Sigmoid colon (tissue), 6 donors: ENCODE measurements at regions not wholly inside any gene's neighbourhood (a gene's known extent, or its start where the extent isn't known, plus 50 kb on each side); places are given as distances from the start of the nearest gene placed in this dataset.

Source experiments
- DNase-seq: peaks from one replicate; pipeline ENCODE4 v3.0.0-alpha.2; 2019
- H3K27ac ChIP-seq, 4 donors: fragments of 200-600 bp; sonication (generic); one replicate each; pipeline ENCODE4 v1.5.1; 2016 to 2019; ENCODE audit warnings: mild to moderate bottlenecking in 1 of 4
- H3K27me3 ChIP-seq, 3 donors: fragments of 200-600 bp; sonication (generic); one replicate each; pipeline ENCODE4 v1.5.1; 2019; ENCODE audit warnings: mild to moderate bottlenecking in 1 of 3
- H3K36me3 ChIP-seq, 4 donors: fragments of 200-600 bp; sonication (generic); one replicate each; pipeline ENCODE4 v1.5.1; 2016 to 2019
- H3K4me1 ChIP-seq, 4 donors: fragments of 200-600 bp; sonication (generic); one replicate each; pipeline ENCODE4 v1.5.1; 2017 to 2019
- H3K4me3 ChIP-seq, 4 donors: fragments of 200-600 bp; sonication (generic); one replicate each; pipeline ENCODE4 v1.5.1; 2017 to 2019; ENCODE audit warnings: mild to moderate bottlenecking in 2 of 4, moderate library complexity in 1 of 4
- H3K9me3 ChIP-seq, 4 donors: fragments of 200-600 bp in 3 of 4; sonication (generic) in 3 of 4; one replicate each; pipeline versions ENCODE4 v1.5.1 to v1.6.1; 2013 to 2019
- CTCF ChIP-seq, 4 experiments: fragments of 450-650 bp in 3 of 4; fragments of 200-600 bp in 1 of 4; IDR thresholded peaks; one replicate each; pipeline ENCODE4 v1.5.1; 2016 to 2019; ENCODE audit warnings: antibody characterized with exemption in 4 of 4, mild to moderate bottlenecking in 3 of 4, moderate library complexity in 2 of 4
- EP300 ChIP-seq, 4 donors: sonication (generic); formaldehyde crosslinking; IDR thresholded peaks; one replicate each; pipeline ENCODE4 v1.6.1; 2017; ENCODE audit warnings: antibody characterized with exemption in 4 of 4
- POLR2A ChIP-seq, 2 donors: fragments of 450-650 bp; IDR thresholded peaks; one replicate each; pipeline ENCODE4 v1.6.1; 2016; ENCODE audit warnings: antibody characterized with exemption in 2 of 2, mild to moderate bottlenecking in 2 of 2, moderate library complexity in 2 of 2
- POLR2AphosphoS5 ChIP-seq, 4 donors: sonication (generic); formaldehyde crosslinking; IDR thresholded peaks; one replicate each; pipeline ENCODE4 v1.6.1; 2017; ENCODE audit warnings: antibody characterized with exemption in 4 of 4
- WGBS, 2 donors: extraction: QIAGEN DNeasy Blood & Tissue Kit; methylation state at CpG; one replicate each; pipeline ENCODE4 v1.1.7; 2013; 5-methylcytosine and 5-hydroxymethylcytosine counted together
- intact Hi-C: fragments of 100-400 bp; cut with DNase I; formaldehyde crosslinking; loops from one replicate; pipeline ENCODE4 v1.15.1; 2023
- donor health status: healthy with polysubstance abuse.
- donor health status: healthy.

GRCh38 chr2:144323946-144324345, 196.0 kb downstream of the ZEB2 start:
- no peaks in the 10 kb centered on the region for H3K36me3 ChIP-seq
- no peaks in the 10 kb centered on the region for H3K4me1 ChIP-seq
- H3K4me3 ChIP-seq = no peak overlapping the region
- no peak overlapping the region for H3K27ac ChIP-seq
- no peak for TF ChIP-seq POLR2AphosphoS5 (IDR thresholded peaks at IDR 0.05)
- no peak for TF ChIP-seq CTCF (IDR thresholded peaks at IDR 0.05)
- TF ChIP-seq EP300 (IDR thresholded peaks at IDR 0.05) = no peak
- TF ChIP-seq POLR2A (IDR thresholded peaks at IDR 0.05) = no peak
- H3K9me3 ChIP-seq = no peaks in the 10 kb centered on the region
- no peaks in the 10 kb centered on the region for H3K27me3 ChIP-seq
- WGBS, 2 donors = 76 to 81% methylated on average over 2 of the region's 2 CpGs
- intact Hi-C loops = no loop called here
- no peak for DNase-seq

- no peak for DNase-seq
- Histone ChIP-seq H3K9me3 (no peaks in the 10 kb centered on the region), H3K4me3 (no peak overlapping the region), H3K4me1 (no peaks in the 10 kb centered on the region), H3K27ac (no peak overlapping the region), H3K36me3 (no peaks in the 10 kb centered on the region), H3K27me3 (no peaks in the 10 kb centered on the region)
- intact Hi-C loops = no loop called here
- WGBS, 2 donors = 82 to 89% methylated on average over 2 of the region's 2 CpGs
- TF ChIP-seq CTCF (IDR thresholded peaks at IDR 0.05) (no peak), EP300 (IDR thresholded peaks at IDR 0.05) (no peak), POLR2AphosphoS5 (IDR thresholded peaks at IDR 0.05) (no peak), POLR2A (IDR thresholded peaks at IDR 0.05) (no peak)
Measured at GRCh38 chr2:144322379-144322778, 197.5 kb downstream of the ZEB2 start.

GRCh38 chr2:144320491-144320890, 199.4 kb downstream of the ZEB2 start:
- Histone ChIP-seq H3K4me1 (no peaks in the 10 kb centered on the region), H3K27me3 (no peaks in the 10 kb centered on the region), H3K4me3 (no peak overlapping the region), H3K27ac (no peak overlapping the region), H3K9me3 (no peaks in the 10 kb centered on the region), H3K36me3 (no peaks in the 10 kb centered on the region)
- DNase-seq = no peak
- TF ChIP-seq POLR2A (IDR thresholded peaks at IDR 0.05) (no peak), CTCF (IDR thresholded peaks at IDR 0.05) (no peak), POLR2AphosphoS5 (IDR thresholded peaks at IDR 0.05) (no peak)
- WGBS, 2 donors = 48 to 81% methylated on average over 1 of the region's 1 CpG
- intact Hi-C loops = no loop called here

GRCh38 chr2:144317071-144317738, 202.7 kb downstream of the ZEB2 start:
- Histone ChIP-seq H3K27ac (no peak overlapping the region), H3K4me3 (no peak overlapping the region), H3K36me3 (no peaks in the 10 kb centered on the region), H3K4me1 (no peaks in the 10 kb centered on the region), H3K27me3 (no peaks in the 10 kb centered on the region), H3K9me3 (peaks cover 0 to 4% (median 0%) of the 10 kb centered on the region in 4 donors)
- 90 to 94% methylated on average over 2 of the region's 2 CpGs for WGBS, 2 donors
- no peak for DNase-seq
- intact Hi-C loops = no loop called here
- no peak for TF ChIP-seq EP300 (IDR thresholded peaks at IDR 0.05)
- no peak for TF ChIP-seq POLR2A (IDR thresholded peaks at IDR 0.05)
- no peak for TF ChIP-seq POLR2AphosphoS5 (IDR thresholded peaks at IDR 0.05)
- no peak for TF ChIP-seq CTCF (IDR thresholded peaks at IDR 0.05)
